Gastroesophageal sphincter (tissue), 3 donors: ENCODE measurements at regions not wholly inside any gene's neighbourhood (a gene's known extent, or its start where the extent isn't known, plus 50 kb on each side); places are given as distances from the start of the nearest gene placed in this dataset.

Experiments
- CTCF ChIP-seq, 4 experiments: fragments of 200-600 bp in 2 of 4; fragments of 450-650 bp in 2 of 4; sonication (generic) in 1 of 4; IDR thresholded peaks; one replicate each; pipeline ENCODE4 v1.5.1; 2017 to 2019; ENCODE audit warnings: antibody characterized with exemption in 4 of 4, mild to moderate bottlenecking in 2 of 4, moderate library complexity in 2 of 4
- POLR2A ChIP-seq, 2 donors: fragments of 450-650 bp; IDR thresholded peaks; one replicate each; pipeline ENCODE4 v1.6.1; 2017; ENCODE audit warnings: antibody characterized with exemption in 2 of 2, mild to moderate bottlenecking in 2 of 2, moderate library complexity in 1 of 2

- no peak for TF ChIP-seq CTCF (IDR thresholded peaks at IDR 0.05)
- no peak for TF ChIP-seq POLR2A (IDR thresholded peaks at IDR 0.05)
Observed at GRCh38 chr2:118473846-118474540, 373.5 kb downstream of the EN1 start.
